HL-60 (cell line): ENCODE measurements at regions not wholly inside any gene's neighbourhood (a gene's known extent, or its start where the extent isn't known, plus 50 kb on each side); places are given as distances from the start of the nearest gene placed in this dataset.

Experiments used
- DNase-seq, 2 experiments: peaks; one replicate each; pipeline ENCODE4 v3.0.0-alpha.2; 2010 to 2020; ENCODE audit warnings: low read depth in 1 of 2, low spot score in 1 of 2
- H3K27ac ChIP-seq: fragments of 250-450 bp; sonication (Bioruptor Pico); replicated peaks from 2 replicates; pipeline ENCODE4 v1.5.1; 2020; ENCODE audit warnings: mild to moderate bottlenecking, moderate library complexity
- H3K27me3 ChIP-seq: fragments of 250-450 bp; sonication (Bioruptor Pico); 2 replicates; pipeline ENCODE4 v1.5.1; 2021; ENCODE audit warnings: mild to moderate bottlenecking, moderate library complexity; ENCODE audit not compliant: insufficient read depth, poor library complexity, severe bottlenecking
- H3K4me3 ChIP-seq: replicated peaks from 2 replicates; pipeline ENCODE4 v1.5.1; 2011; ENCODE audit warnings: mild to moderate bottlenecking, control low read depth, low read length; ENCODE audit not compliant: insufficient read depth
- GABPA ChIP-seq: IDR thresholded peaks from 2 replicates; pipeline ENCODE4 v1.6.1; 2012; ENCODE audit warnings: low read depth
- POLR2AphosphoS5 ChIP-seq: IDR thresholded peaks from 2 replicates; pipeline ENCODE4 v1.6.1; 2012; ENCODE audit warnings: low read depth
- REST ChIP-seq: IDR thresholded peaks from 2 replicates; pipeline ENCODE4 v1.6.1; 2012; ENCODE audit warnings: low read depth; ENCODE audit not compliant: insufficient replicate concordance
- SPI1 ChIP-seq: IDR thresholded peaks from 2 replicates; pipeline ENCODE4 v1.6.1; 2012; ENCODE audit warnings: low read depth, mild to moderate bottlenecking, borderline replicate concordance
- TF ChIP-seq, protein P1 (sequence below): IDR thresholded peaks from one replicate; pipeline ENCODE4 v1.5.1; 2011; ENCODE audit warnings: low read length, control low read depth, inconsistent platforms; ENCODE audit not compliant: insufficient read depth

GRCh38 chr10:105785721-105786120, 1144.6 kb downstream of the SORCS3 start:
- TF ChIP-seq POLR2AphosphoS5 (no peak), REST (no peak), GABPA (no peak), SPI1 (no peak)
- TF ChIP-seq, protein P1, sequence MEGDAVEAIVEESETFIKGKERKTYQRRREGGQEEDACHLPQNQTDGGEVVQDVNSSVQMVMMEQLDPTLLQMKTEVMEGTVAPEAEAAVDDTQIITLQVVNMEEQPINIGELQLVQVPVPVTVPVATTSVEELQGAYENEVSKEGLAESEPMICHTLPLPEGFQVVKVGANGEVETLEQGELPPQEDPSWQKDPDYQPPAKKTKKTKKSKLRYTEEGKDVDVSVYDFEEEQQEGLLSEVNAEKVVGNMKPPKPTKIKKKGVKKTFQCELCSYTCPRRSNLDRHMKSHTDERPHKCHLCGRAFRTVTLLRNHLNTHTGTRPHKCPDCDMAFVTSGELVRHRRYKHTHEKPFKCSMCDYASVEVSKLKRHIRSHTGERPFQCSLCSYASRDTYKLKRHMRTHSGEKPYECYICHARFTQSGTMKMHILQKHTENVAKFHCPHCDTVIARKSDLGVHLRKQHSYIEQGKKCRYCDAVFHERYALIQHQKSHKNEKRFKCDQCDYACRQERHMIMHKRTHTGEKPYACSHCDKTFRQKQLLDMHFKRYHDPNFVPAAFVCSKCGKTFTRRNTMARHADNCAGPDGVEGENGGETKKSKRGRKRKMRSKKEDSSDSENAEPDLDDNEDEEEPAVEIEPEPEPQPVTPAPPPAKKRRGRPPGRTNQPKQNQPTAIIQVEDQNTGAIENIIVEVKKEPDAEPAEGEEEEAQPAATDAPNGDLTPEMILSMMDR = no peak
- Histone ChIP-seq H3K4me3 (no peak overlapping the region), H3K27ac (no peak overlapping the region), H3K27me3 (no peaks in the 10 kb centered on the region)
- no peak for DNase-seq

DNA sequence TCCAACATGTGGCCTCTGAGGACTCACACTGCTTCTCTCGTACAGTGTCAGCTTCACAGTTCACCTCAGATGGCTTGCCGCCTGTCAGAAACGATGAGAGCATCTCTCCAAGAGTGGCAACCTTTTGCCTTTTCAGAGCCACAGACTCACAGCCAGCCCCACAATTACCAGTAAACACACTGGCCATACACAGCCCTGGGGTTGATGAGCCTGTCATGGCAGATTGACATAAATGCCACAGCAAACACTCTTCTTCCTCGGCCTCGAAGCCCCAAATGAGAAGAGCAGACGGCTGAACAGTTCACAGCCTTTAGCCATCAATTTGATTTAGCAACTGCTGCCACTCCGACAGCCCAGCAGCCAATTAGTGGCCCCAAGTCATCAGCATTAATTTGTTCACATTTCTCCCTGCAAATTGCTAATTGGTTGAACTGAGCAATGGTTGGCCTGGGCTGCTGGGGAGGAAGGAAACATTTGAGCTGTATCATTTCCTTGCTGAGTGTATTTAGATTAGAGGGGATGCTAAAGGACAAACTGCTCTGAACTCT, 1142.9 kb downstream of the SORCS3 start:
- TF ChIP-seq GABPA (no peak), POLR2AphosphoS5 (no peak), SPI1 (no peak), REST (no peak)
- TF ChIP-seq, protein P1 = no peak
- no peak for DNase-seq
- H3K27ac ChIP-seq = no peak overlapping the region
- H3K4me3 ChIP-seq = no peak overlapping the region
- H3K27me3 ChIP-seq = no peaks in the 10 kb centered on the region

- H3K27ac ChIP-seq = no peak overlapping the region
- TF ChIP-seq REST (no peak), SPI1 (no peak), GABPA (no peak), POLR2AphosphoS5 (no peak)
- TF ChIP-seq, protein P1 = no peak
- no peak for DNase-seq
- no peaks in the 10 kb centered on the region for H3K27me3 ChIP-seq
- no peak overlapping the region for H3K4me3 ChIP-seq
Measured at GRCh38 chr10:105774881-105775280, 1133.8 kb downstream of the SORCS3 start.
